ENCODE measurements at regions not wholly inside any gene's neighbourhood (a gene's known extent, or its start where the extent isn't known, plus 50 kb on each side); places are given as distances from the start of the nearest gene placed in this dataset.
"Not testable (repeated sequence)": the region's sequence is repeated elsewhere in the genome, so short reads cannot be mapped to it uniquely, and the experiment has no call there.

DNA sequence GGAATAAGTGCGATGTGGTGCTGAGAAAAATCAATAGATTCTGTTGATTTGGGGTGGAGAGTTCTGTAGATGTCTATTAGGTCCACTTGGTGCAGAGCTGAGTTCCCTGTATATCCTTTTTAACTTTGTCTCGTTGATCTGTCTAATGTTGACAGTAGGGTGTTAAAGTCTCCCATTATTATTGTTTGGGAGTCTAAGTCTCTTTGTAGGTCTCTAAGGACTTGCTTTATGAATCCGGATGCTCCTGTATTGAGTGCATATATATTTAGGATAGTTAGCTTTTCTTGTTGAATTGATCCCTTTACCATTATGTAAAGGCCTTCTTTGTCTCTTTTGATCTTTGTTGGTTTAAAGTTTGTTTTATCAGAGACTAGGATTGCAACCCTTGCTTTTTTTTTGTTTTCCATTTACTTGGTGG lies 170.8 kb upstream of the SLC38A2 start:
- not testable (repeated sequence) for H3K4me3 ChIP-seq (ENCODE audit: low read length in 3 of 3); H3K27ac ChIP-seq (ENCODE audit: low read depth, low read length); H3K27me3 ChIP-seq (ENCODE audit: control insufficient read depth in 3 of 3, insufficient read depth in 3 of 3, low read length in 3 of 3)

DNA sequence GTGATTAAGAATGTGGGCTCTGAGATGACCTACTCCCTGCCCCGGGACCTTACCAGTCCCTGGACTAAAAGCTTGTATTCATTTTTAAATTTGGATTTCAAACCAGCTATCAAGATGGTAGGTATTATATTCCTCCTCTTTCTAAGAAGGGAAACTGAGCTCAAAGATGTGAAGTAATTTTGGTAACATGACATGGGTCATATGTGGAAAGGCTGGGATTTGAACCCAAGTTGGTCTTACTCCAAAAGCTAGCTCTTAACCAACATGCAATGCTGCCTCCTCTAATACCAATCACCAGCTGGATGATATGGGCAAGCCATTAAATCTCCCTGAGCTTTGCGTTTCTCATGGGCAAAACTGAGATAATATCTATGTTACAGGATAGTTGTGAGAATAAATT lies 166.4 kb upstream of the SLC38A2 start:
- Histone ChIP-seq H3K4me1 (ENCODE audit: control insufficient read depth in 3 of 3, insufficient read depth in 3 of 3, low read length in 3 of 3) (peaks cover 26 to 33% (median 29%) of the 10 kb centered on the region in 3 donors), H3K36me3 (ENCODE audit: control insufficient read depth in 3 of 3, insufficient read depth in 3 of 3, low read length in 3 of 3) (no peaks in the 10 kb centered on the region), H3K4me3 (ENCODE audit: low read length in 3 of 3) (no peak overlapping the region), H3K27ac (ENCODE audit: low read depth, low read length) (peak overlapping the region; percentile 80), H3K9me3 (ENCODE audit: control insufficient read depth in 3 of 3, low read length in 3 of 3) (no peaks in the 10 kb centered on the region), H3K27me3 (ENCODE audit: control insufficient read depth in 3 of 3, insufficient read depth in 3 of 3, low read length in 3 of 3) (no peaks in the 10 kb centered on the region), H3K9ac (ENCODE audit: low read depth in 1 of 3, low read length in 3 of 3) (no peak overlapping the region)

More for the DNA sequence above, 170.8 kb upstream of the SLC38A2 start:
- not testable (repeated sequence) for H3K9me3 ChIP-seq (ENCODE audit: control insufficient read depth in 3 of 3, low read length in 3 of 3); H3K36me3 ChIP-seq (ENCODE audit: control insufficient read depth in 3 of 3, insufficient read depth in 3 of 3, low read length in 3 of 3); H3K9ac ChIP-seq (ENCODE audit: low read depth in 1 of 3, low read length in 3 of 3)
- peaks cover 7 to 28% (median 19%) of the 10 kb centered on the region in 3 donors for H3K4me1 ChIP-seq (ENCODE audit: control insufficient read depth in 3 of 3, insufficient read depth in 3 of 3, low read length in 3 of 3)

DNA sequence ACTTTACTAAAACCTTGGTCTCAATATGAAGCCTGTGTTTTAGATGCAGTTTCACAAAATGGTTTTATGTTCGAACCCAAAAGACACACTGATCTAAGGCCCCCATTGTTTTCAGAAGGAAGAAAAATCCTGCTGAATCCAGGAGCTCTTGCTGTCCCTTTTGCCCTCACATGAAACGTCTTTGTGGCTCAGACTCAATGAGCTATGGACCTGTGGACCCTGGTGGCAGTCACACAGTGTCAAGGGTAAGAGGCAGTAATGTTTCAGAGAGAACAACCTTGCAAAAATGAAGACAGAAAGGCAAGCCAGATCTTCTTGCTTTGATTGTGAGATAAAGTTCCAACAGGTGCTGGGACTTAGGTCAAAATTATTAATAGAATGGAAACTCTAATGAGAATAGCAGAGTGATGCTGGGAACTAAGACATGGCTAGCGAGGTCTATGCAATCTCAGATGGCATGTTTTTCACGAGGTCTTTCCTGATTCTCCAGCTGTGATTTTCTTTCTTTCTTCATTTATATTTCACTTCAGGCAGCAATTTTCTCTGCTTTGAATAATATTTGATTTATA lies 164.9 kb upstream of the SLC38A2 start:
- Histone ChIP-seq H3K9me3 (ENCODE audit: control insufficient read depth in 3 of 3, low read length in 3 of 3) (no peaks in the 10 kb centered on the region), H3K4me3 (ENCODE audit: low read length in 3 of 3) (peak overlapping the region in 1 of 3 donors; percentile 8), H3K4me1 (ENCODE audit: control insufficient read depth in 3 of 3, insufficient read depth in 3 of 3, low read length in 3 of 3) (peaks cover 26 to 33% (median 30%) of the 10 kb centered on the region in 3 donors), H3K9ac (ENCODE audit: low read depth in 1 of 3, low read length in 3 of 3) (peak overlapping the region; percentile 4 to 73 (median 61)), H3K27me3 (ENCODE audit: control insufficient read depth in 3 of 3, insufficient read depth in 3 of 3, low read length in 3 of 3) (no peaks in the 10 kb centered on the region), H3K36me3 (ENCODE audit: control insufficient read depth in 3 of 3, insufficient read depth in 3 of 3, low read length in 3 of 3) (no peaks in the 10 kb centered on the region), H3K27ac (ENCODE audit: low read depth, low read length) (peak overlapping the region; percentile 80)

DNA sequence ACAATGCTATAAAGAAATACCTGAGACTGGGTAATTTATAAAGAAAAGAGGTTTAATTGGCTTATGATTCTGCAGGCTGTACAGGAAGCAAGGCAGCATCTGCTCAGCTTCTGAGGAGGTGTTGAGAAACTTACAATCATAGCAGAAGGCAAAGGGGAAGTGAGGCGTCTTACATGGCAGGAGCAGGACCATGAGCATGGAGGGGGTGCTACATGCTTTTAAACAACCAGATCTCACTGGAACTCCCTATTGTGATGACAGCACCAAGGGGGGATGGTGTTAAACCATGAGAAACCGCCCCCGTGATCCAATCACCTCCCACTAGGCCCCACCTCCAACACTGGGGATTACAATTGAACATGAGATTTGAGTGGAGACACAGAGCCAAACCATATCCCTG lies 163.7 kb upstream of the SLC38A2 start:
- H3K9ac ChIP-seq (ENCODE audit: low read depth in 1 of 3, low read length in 3 of 3); H3K9me3 ChIP-seq (ENCODE audit: control insufficient read depth in 3 of 3, low read length in 3 of 3); H3K27me3 ChIP-seq (ENCODE audit: control insufficient read depth in 3 of 3, insufficient read depth in 3 of 3, low read length in 3 of 3); H3K36me3 ChIP-seq (ENCODE audit: control insufficient read depth in 3 of 3, insufficient read depth in 3 of 3, low read length in 3 of 3); H3K4me3 ChIP-seq (ENCODE audit: low read length in 3 of 3): not testable (repeated sequence)
- Histone ChIP-seq H3K4me1 (ENCODE audit: control insufficient read depth in 3 of 3, insufficient read depth in 3 of 3, low read length in 3 of 3) (peaks cover 26 to 33% (median 30%) of the 10 kb centered on the region in 3 donors), H3K27ac (ENCODE audit: low read depth, low read length) (peak overlapping the region; percentile 80)

DNA sequence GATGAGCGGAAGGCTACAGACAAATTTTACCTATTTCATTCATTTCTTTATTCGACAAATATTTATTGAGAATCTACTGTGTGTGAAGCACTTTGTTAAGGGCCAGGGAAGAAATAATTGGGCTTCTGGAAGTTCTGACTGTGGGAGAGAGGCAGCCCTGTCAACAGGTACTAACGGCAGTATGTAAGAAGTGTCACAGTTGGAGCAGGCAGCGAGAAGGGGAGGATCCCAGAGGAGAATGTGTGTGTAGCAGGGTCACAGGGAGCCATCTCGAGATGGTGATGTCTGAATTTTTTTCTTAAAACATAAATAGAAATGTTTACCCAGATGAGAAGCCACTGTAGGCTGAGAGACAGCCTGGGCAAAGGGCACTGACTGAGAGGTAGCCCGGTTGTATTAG lies 163.3 kb upstream of the SLC38A2 start:
- H3K9me3 ChIP-seq (ENCODE audit: control insufficient read depth in 3 of 3, low read length in 3 of 3) = no peaks in the 10 kb centered on the region
- H3K4me3 ChIP-seq (ENCODE audit: low read length in 3 of 3) = no peak overlapping the region
- peaks cover 26 to 33% (median 30%) of the 10 kb centered on the region in 3 donors for H3K4me1 ChIP-seq (ENCODE audit: control insufficient read depth in 3 of 3, insufficient read depth in 3 of 3, low read length in 3 of 3)
- no peaks in the 10 kb centered on the region for H3K27me3 ChIP-seq (ENCODE audit: control insufficient read depth in 3 of 3, insufficient read depth in 3 of 3, low read length in 3 of 3)
- H3K36me3 ChIP-seq (ENCODE audit: control insufficient read depth in 3 of 3, insufficient read depth in 3 of 3, low read length in 3 of 3) = no peaks in the 10 kb centered on the region
- H3K9ac ChIP-seq (ENCODE audit: low read depth in 1 of 3, low read length in 3 of 3) = no peak overlapping the region
- H3K27ac ChIP-seq (ENCODE audit: low read depth, low read length) = peak overlapping the region; percentile 53

DNA sequence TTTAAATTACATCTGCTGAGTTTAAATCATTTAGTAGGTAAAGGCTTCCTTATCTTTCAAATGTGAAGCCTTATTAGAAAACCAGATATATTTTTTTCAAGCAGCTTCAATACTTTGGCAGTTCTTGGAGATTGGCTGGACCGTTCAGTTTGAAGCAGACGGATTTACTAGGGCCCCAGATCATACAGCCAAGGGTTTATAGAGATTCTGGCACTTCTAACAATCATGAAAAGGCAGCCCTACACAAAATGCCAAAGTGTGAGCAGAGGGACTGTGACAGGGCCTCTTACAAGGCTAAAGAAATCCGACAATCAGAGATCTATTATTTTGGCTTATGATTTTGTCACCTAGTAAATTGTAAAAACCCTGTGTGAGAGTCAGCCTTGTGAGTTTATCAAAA lies 162.8 kb upstream of the SLC38A2 start:
- Histone ChIP-seq H3K4me1 (ENCODE audit: control insufficient read depth in 3 of 3, insufficient read depth in 3 of 3, low read length in 3 of 3) (peaks cover 26 to 33% (median 30%) of the 10 kb centered on the region in 3 donors), H3K4me3 (ENCODE audit: low read length in 3 of 3) (no peak overlapping the region), H3K27ac (ENCODE audit: low read depth, low read length) (peak overlapping the region; percentile 53), H3K27me3 (ENCODE audit: control insufficient read depth in 3 of 3, insufficient read depth in 3 of 3, low read length in 3 of 3) (no peaks in the 10 kb centered on the region), H3K9ac (ENCODE audit: low read depth in 1 of 3, low read length in 3 of 3) (peak overlapping the region in 1 of 3 donors; percentile 0), H3K36me3 (ENCODE audit: control insufficient read depth in 3 of 3, insufficient read depth in 3 of 3, low read length in 3 of 3) (no peaks in the 10 kb centered on the region), H3K9me3 (ENCODE audit: control insufficient read depth in 3 of 3, low read length in 3 of 3) (no peaks in the 10 kb centered on the region)

DNA sequence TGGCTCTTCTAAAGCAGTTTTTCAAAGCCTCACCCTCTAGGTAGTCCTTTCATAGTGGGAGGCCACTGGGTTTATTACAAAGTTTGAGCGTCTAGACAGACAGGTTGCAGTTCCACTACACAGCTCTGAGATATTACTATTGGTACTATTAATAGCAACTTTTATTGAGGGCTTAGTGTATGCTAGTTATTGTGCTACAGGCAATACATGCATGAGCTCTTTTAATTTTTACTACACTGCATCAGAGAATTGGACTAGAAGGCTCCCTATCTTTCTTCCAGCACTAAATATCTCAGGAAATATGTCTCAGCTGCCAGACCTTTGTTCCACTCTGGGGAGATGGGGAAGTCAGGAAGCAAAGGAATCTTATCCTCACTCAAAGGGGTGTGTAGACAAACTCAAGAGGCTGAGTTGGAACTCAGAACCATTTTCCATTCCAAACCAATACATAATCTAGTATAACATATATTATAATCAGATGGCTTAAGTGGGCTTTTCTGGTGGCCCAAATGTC lies 161.8 kb upstream of the SLC38A2 start:
- Histone ChIP-seq H3K9ac (ENCODE audit: low read depth in 1 of 3, low read length in 3 of 3) (no peak overlapping the region), H3K27me3 (ENCODE audit: control insufficient read depth in 3 of 3, insufficient read depth in 3 of 3, low read length in 3 of 3) (no peaks in the 10 kb centered on the region), H3K4me1 (ENCODE audit: control insufficient read depth in 3 of 3, insufficient read depth in 3 of 3, low read length in 3 of 3) (peaks cover 23 to 30% (median 28%) of the 10 kb centered on the region in 3 donors), H3K9me3 (ENCODE audit: control insufficient read depth in 3 of 3, low read length in 3 of 3) (no peaks in the 10 kb centered on the region), H3K36me3 (ENCODE audit: control insufficient read depth in 3 of 3, insufficient read depth in 3 of 3, low read length in 3 of 3) (no peaks in the 10 kb centered on the region), H3K27ac (ENCODE audit: low read depth, low read length) (peak overlapping the region; percentile 7), H3K4me3 (ENCODE audit: low read length in 3 of 3) (no peak overlapping the region)

DNA sequence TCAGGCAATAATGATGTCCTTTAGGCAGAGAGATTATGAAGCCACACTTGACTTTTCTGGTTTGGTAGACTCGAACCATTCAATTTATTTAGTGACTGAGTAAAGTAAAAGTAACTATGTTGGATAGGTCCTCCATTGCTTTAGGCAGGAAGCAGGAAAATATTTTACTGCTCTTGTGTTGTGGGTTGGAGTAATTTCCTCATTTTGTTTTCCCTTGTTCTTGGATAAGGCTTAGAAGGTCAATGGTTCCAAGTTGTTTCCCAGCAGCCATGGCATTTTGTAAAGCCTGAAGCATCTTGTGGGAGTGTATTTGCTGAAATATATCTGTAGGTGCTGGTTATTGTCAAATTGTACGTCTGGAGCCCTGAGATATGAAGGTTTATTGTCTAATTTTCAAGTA lies 161.2 kb upstream of the SLC38A2 start:
- Histone ChIP-seq H3K9me3 (ENCODE audit: control insufficient read depth in 3 of 3, low read length in 3 of 3) (no peaks in the 10 kb centered on the region), H3K4me1 (ENCODE audit: control insufficient read depth in 3 of 3, insufficient read depth in 3 of 3, low read length in 3 of 3) (peaks cover 17 to 28% (median 23%) of the 10 kb centered on the region in 3 donors), H3K27ac (ENCODE audit: low read depth, low read length) (peak overlapping the region; percentile 7), H3K4me3 (ENCODE audit: low read length in 3 of 3) (no peak overlapping the region), H3K36me3 (ENCODE audit: control insufficient read depth in 3 of 3, insufficient read depth in 3 of 3, low read length in 3 of 3) (no peaks in the 10 kb centered on the region), H3K27me3 (ENCODE audit: control insufficient read depth in 3 of 3, insufficient read depth in 3 of 3, low read length in 3 of 3) (no peaks in the 10 kb centered on the region), H3K9ac (ENCODE audit: low read depth in 1 of 3, low read length in 3 of 3) (no peak overlapping the region)

DNA sequence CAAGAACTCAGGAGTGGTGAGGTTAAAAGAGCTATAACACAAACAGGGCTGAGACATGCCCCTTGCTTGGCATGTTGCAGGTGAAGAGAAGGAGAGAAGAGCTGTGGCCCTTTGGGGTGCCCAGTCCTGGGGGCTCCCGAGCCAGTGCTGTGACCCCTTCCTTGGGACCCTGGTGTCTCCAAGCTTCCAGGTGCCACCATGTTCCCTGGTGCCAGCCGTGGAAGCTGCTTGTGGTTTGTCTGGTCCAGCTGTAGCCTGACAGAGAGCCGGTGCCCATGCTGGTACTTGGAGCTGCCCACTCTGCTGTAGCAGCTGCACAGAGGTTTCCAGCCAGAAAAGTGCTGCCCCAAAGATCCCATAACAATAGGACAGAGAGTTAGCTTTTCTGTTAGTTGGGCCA lies 159.2 kb upstream of the SLC38A2 start:
- no peak overlapping the region for H3K27ac ChIP-seq (ENCODE audit: low read depth, low read length)

DNA sequence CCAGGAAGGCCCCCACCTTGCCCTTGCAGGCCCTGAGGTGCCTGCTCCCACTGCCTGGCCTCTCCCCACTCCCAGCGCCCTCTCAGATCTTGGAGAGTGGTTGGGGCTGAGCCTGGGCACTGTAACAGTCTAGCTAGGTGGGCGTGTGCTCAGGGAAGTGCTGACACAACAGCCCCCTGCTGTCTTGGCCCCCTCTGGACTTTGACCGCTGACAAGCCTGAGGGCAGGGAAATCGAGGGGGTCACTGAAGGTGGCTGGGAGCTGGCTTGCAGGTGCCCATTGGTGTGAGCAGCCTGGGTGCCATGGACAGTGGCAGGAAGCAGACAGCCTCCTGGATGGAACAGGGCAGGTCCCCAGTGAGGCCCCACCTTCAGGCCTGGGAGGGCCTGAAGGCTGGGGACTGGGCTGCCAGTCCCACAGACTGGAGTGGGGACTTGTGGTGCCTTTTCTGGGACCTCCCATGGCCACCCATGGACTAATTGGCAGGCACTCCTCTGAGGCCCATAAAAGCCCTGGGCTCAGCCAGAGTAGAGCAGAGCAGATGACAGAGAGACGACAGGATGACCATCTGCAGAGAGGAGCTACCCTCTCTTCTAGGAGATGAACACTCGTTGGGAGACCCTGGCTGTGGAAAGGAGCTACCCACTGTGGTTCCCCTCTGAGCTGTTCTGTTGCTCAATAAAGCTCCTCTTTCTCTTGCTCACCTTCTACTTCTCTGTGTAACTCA lies 158.6 kb upstream of the SLC38A2 start:
- Histone ChIP-seq H3K9me3 (ENCODE audit: control insufficient read depth in 3 of 3, low read length in 3 of 3) (no peaks in the 10 kb centered on the region), H3K27me3 (ENCODE audit: control insufficient read depth in 3 of 3, insufficient read depth in 3 of 3, low read length in 3 of 3) (no peaks in the 10 kb centered on the region), H3K27ac (ENCODE audit: low read depth, low read length) (no peak overlapping the region), H3K4me3 (ENCODE audit: low read length in 3 of 3) (no peak overlapping the region), H3K4me1 (ENCODE audit: control insufficient read depth in 3 of 3, insufficient read depth in 3 of 3, low read length in 3 of 3) (peaks cover 4 to 10% (median 5%) of the 10 kb centered on the region in 3 donors), H3K9ac (ENCODE audit: low read depth in 1 of 3, low read length in 3 of 3) (no peak overlapping the region), H3K36me3 (ENCODE audit: control insufficient read depth in 3 of 3, insufficient read depth in 3 of 3, low read length in 3 of 3) (no peaks in the 10 kb centered on the region)

More for the DNA sequence above, 159.2 kb upstream of the SLC38A2 start:
- Histone ChIP-seq H3K36me3 (ENCODE audit: control insufficient read depth in 3 of 3, insufficient read depth in 3 of 3, low read length in 3 of 3) (no peaks in the 10 kb centered on the region), H3K9me3 (ENCODE audit: control insufficient read depth in 3 of 3, low read length in 3 of 3) (no peaks in the 10 kb centered on the region), H3K4me3 (ENCODE audit: low read length in 3 of 3) (no peak overlapping the region), H3K27me3 (ENCODE audit: control insufficient read depth in 3 of 3, insufficient read depth in 3 of 3, low read length in 3 of 3) (no peaks in the 10 kb centered on the region), H3K9ac (ENCODE audit: low read depth in 1 of 3, low read length in 3 of 3) (no peak overlapping the region), H3K4me1 (ENCODE audit: control insufficient read depth in 3 of 3, insufficient read depth in 3 of 3, low read length in 3 of 3) (peaks cover 4 to 13% (median 11%) of the 10 kb centered on the region in 3 donors)
